Left ventricle myocardium inferior (tissue), 1 donor: ENCODE measurements at regions not wholly inside any gene's neighbourhood (a gene's known extent, or its start where the extent isn't known, plus 50 kb on each side); places are given as distances from the start of the nearest gene placed in this dataset.

Experiments used
- DNase-seq: peaks from one replicate; pipeline ENCODE4 v3.0.0-alpha.2; 2020
- H3K27ac ChIP-seq: fragments of 200-600 bp; replicated peaks from 2 replicates; pipeline ENCODE4 v1.8.0; 2021
- H3K27me3 ChIP-seq: fragments of 200-600 bp; 2 replicates; pipeline ENCODE4 v1.8.0; 2021; ENCODE audit warnings: low read depth
- H3K36me3 ChIP-seq: fragments of 200-600 bp; 2 replicates; pipeline ENCODE4 v1.8.0; 2021
- H3K4me1 ChIP-seq: fragments of 200-600 bp; 2 replicates; pipeline ENCODE4 v1.8.0; 2021
- H3K4me3 ChIP-seq: fragments of 200-600 bp; 2 replicates; pipeline ENCODE4 v1.8.0; 2021; ENCODE audit warnings: mild to moderate bottlenecking, moderate library complexity
- H3K9me3 ChIP-seq: fragments of 200-600 bp; replicated peaks from 2 replicates; pipeline ENCODE4 v1.8.0; 2021
- intact Hi-C: fragments of 100-400 bp; cut with micrococcal nuclease; formaldehyde crosslinking; loops from one replicate; pipeline ENCODE4 v1.11.0; 2022
- TF ChIP-seq, protein P1 (sequence below): fragments of 200-600 bp; IDR thresholded peaks from 2 replicates; pipeline ENCODE4 v1.8.0; 2021; ENCODE audit warnings: antibody characterized with exemption, mild to moderate bottlenecking, borderline replicate concordance
- donor health status: DM: no; HTN: yes; CAD: no; lungs with severe emphysema.

DNA sequence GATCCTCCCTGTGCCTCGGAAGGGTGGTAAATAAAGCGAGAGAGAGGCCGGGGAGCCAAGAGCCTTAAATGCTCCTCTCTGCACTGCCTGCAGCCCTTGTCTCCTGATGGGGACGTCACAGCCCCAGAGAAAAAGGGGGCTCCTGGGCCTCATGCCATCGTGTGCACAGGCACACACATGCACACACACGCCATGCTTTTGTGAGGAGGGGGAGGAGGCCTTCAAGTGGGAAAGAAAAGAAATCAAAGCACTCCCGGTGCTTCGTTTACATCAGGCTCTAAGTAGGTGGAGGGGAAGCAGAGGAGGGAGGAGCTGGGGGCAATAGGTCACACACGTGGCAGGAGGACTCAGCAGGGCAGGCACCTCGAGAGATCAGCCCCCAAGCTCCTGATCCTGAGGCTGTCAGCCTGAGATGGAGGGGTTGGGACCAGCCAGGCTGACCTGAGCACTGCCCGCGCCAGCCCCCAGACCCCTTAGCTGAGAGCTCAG, 68.2 kb upstream of the NECTIN1 start:
- no peak overlapping the region for H3K4me3 ChIP-seq
- no peaks in the 10 kb centered on the region for H3K36me3 ChIP-seq
- intact Hi-C loops = no loop called here
- H3K4me1 ChIP-seq = peaks cover 8% of the 10 kb centered on the region
- peaks cover 22% of the 10 kb centered on the region for H3K27me3 ChIP-seq
- H3K9me3 ChIP-seq = no peaks in the 10 kb centered on the region
- TF ChIP-seq, protein P1, sequence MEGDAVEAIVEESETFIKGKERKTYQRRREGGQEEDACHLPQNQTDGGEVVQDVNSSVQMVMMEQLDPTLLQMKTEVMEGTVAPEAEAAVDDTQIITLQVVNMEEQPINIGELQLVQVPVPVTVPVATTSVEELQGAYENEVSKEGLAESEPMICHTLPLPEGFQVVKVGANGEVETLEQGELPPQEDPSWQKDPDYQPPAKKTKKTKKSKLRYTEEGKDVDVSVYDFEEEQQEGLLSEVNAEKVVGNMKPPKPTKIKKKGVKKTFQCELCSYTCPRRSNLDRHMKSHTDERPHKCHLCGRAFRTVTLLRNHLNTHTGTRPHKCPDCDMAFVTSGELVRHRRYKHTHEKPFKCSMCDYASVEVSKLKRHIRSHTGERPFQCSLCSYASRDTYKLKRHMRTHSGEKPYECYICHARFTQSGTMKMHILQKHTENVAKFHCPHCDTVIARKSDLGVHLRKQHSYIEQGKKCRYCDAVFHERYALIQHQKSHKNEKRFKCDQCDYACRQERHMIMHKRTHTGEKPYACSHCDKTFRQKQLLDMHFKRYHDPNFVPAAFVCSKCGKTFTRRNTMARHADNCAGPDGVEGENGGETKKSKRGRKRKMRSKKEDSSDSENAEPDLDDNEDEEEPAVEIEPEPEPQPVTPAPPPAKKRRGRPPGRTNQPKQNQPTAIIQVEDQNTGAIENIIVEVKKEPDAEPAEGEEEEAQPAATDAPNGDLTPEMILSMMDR = no peak
- H3K27ac ChIP-seq = no peak overlapping the region
- no peak for DNase-seq

DNA sequence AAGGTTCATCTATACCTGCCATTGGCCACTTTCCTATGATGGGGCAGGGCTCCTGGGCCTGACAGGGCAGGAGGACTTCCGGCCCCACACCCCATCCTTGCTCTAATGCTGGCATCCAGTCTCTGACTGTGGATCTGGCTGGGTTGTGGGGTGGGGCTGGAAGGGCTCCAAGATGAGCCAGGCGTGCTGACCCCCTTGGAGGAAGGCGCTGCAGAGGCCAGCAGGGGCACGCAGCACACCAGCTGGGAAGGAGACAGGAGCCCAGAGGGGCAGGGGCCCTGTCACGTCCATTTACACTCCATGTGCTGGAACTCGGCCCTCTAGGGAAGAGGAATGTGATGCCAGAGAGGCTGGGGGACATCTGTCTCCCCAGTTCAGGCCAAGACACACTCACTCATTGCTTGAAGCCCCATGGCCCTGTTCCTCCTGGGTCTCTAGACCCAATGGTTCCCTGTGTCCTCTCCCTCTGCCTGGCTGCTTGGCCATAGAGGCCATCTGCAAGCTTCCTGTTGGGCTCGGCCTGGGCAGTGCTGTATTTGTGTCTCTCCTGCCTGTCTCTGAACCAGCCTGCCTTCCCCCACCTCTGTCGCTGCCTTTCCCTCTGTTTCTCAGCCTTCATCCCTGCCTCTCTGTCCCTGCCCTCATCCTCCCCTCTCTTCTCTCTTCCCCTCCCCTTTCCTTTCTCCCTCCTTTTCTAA, 67.5 kb upstream of the NECTIN1 start:
- Histone ChIP-seq H3K9me3 (no peaks in the 10 kb centered on the region), H3K27me3 (peaks cover 20% of the 10 kb centered on the region), H3K4me3 (no peak overlapping the region), H3K36me3 (no peaks in the 10 kb centered on the region), H3K27ac (no peak overlapping the region), H3K4me1 (peaks cover 8% of the 10 kb centered on the region)
- TF ChIP-seq, protein P1 = no peak
- intact Hi-C loops = no loop called here
- DNase-seq = no peak

DNA sequence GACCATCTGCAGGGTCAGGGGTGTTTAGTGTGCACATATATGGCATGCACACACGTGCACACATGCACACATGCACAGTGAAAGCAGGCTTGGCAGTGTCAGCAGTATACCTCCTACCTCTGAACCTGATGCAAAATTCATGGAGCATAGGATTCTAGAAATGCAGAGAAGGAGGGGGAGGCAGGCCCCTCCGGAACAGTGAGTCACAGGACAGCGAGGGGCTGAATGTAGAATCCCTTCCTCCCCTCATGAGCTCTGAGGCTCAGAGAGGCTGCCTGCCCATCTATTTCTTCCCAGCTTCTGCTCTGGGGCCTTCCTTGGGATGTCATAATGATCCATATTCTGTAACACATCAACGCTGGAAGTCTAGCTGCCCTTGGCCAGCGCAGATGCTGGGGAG, 66.7 kb upstream of the NECTIN1 start:
- H3K27me3 ChIP-seq = peaks cover 12% of the 10 kb centered on the region
- H3K27ac ChIP-seq = no peak overlapping the region
- TF ChIP-seq, protein P1 = no peak

DNA sequence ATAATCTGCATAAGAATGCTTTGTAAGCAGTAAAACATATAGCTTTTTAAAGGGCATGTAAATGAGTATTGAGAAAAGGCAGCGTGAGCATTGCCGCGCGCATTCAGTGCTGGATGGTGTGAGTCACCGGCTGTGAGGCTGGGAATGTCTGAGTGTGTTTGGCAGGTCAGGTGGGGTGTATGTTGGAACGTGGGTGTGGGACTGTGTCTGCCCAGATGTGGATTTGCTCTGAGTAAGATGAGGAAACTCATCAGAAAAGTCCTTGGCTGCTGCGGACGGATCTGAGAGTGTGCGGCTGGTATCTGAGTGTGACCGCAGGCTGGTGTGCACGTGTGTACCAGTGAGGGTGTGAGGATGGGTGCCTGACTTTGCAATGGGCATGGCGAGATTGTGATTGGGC, 66.2 kb upstream of the NECTIN1 start:
- no peak overlapping the region for H3K4me3 ChIP-seq
- DNase-seq = no peak
- H3K27me3 ChIP-seq = peaks cover 9% of the 10 kb centered on the region
- intact Hi-C loops = no loop called here
- H3K4me1 ChIP-seq = peaks cover 8% of the 10 kb centered on the region
- H3K27ac ChIP-seq = no peak overlapping the region
- TF ChIP-seq, protein P1 = no peak
- H3K36me3 ChIP-seq = no peaks in the 10 kb centered on the region
- H3K9me3 ChIP-seq = no peaks in the 10 kb centered on the region

More for the DNA sequence above, 66.7 kb upstream of the NECTIN1 start:
- no peaks in the 10 kb centered on the region for H3K9me3 ChIP-seq
- intact Hi-C loops = no loop called here
- no peak overlapping the region for H3K4me3 ChIP-seq
- peaks cover 8% of the 10 kb centered on the region for H3K4me1 ChIP-seq
- H3K36me3 ChIP-seq = no peaks in the 10 kb centered on the region
- DNase-seq = no peak

DNA sequence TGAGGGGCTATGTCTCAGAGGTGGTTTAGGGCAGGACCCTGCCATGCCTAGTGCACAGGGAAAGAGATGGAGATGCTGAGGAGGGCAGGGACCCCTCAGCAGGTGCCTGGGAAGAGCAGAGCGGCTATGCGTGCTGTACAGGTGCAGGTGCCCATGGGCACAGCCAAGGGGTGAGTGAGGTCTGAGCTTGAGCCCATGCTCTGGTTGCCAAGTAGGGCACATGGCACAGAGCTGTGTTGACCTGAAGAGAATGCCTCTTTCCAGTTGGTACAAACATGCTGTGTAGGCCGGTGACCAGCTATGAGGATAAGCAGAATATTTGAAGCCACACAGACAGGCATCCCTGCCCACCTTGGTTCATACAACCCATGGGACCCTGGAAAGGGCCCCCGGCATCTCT, 65.8 kb upstream of the NECTIN1 start:
- Histone ChIP-seq H3K27ac (no peak overlapping the region), H3K36me3 (no peaks in the 10 kb centered on the region), H3K4me1 (peaks cover 8% of the 10 kb centered on the region), H3K4me3 (no peak overlapping the region), H3K27me3 (peaks cover 9% of the 10 kb centered on the region), H3K9me3 (no peaks in the 10 kb centered on the region)
- no peak for DNase-seq
- intact Hi-C loops = no loop called here
- TF ChIP-seq, protein P1 = no peak
